ENCODE measurements at regions not wholly inside any gene's neighbourhood (a gene's known extent, or its start where the extent isn't known, plus 50 kb on each side); places are given as distances from the start of the nearest gene placed in this dataset.
A peak's percentile ranks its signal among the peaks of the same experiment; 100 is the strongest.

- no peak for TF ChIP-seq CTCF (conservative IDR thresholded peaks at IDR 0.05; ENCODE audit: low read depth in 2 of 2)
Measured at GRCh38 chr7:12770227-12770975, 83.0 kb downstream of the ARL4A start (continued).

- H3K9me2 ChIP-seq (ENCODE audit: insufficient read depth): 0 out of 2 replicates have a peak, but pooled peaks cover 6% of the 10 kb centered on the region
- peak overlapping the region; percentile 9; the same call in 1 of the 2 replicates for H3K4me3 ChIP-seq
- H3K36me3 ChIP-seq (ENCODE audit: insufficient read depth): no peaks in the 10 kb centered on the region
- H3K27ac ChIP-seq (ENCODE audit: low read depth): peak overlapping the region; percentile 86
- Mint-ChIP-seq H3K4me1 (peaks cover 39% of the 10 kb centered on the region), H3K4me3 (peak overlapping the region; percentile 5; the same call in 1 of the 3 replicates), H3K9me3 (peaks cover 10% of the 10 kb centered on the region; the same call in 2 of the 3 replicates), H3K27ac (peak overlapping the region; percentile 90), H3K27me3 (ENCODE audit: insufficient read depth, low read depth, poor library complexity) (no peaks in the 10 kb centered on the region), H3K36me3 (ENCODE audit: low read depth) (peaks cover 14% of the 10 kb centered on the region; the same call in 2 of the 3 replicates)
- peaks cover 36% of the 10 kb centered on the region for H3K4me1 ChIP-seq (ENCODE audit: insufficient read depth)
- H3F3A ChIP-seq (replicated peaks; ENCODE audit: low read depth): no peaks in the 10 kb centered on the region
- H2AFZ ChIP-seq: no peak overlapping the region
- peak overlapping the region; percentile 23 for H3K4me2 ChIP-seq
- no peaks in the 10 kb centered on the region for H4K20me1 ChIP-seq (replicated peaks; ENCODE audit: insufficient read depth)
- no peaks in the 10 kb centered on the region for H3K27me3 ChIP-seq (ENCODE audit: insufficient read depth)
- DNase-seq (ENCODE audit: low spot score): peak; percentile 39
- ATAC-seq: peak; percentile 34; the same call in 1 of the 3 replicates
- no peaks in the 10 kb centered on the region for H3K79me2 ChIP-seq (replicated peaks; ENCODE audit: insufficient read depth)
- TF ChIP-seq CTCF (conservative IDR thresholded peaks at IDR 0.05; ENCODE audit: low read depth in 2 of 2) (no peak), JUNB (IDR thresholded peaks at IDR 0.05; ENCODE audit: unreplicated experiment) (no peak), EZH2 (IDR thresholded peaks at IDR 0.05; ENCODE audit: low read depth, unreplicated experiment) (no peak), ZNF331 (CRISPR knock-in tag; IDR thresholded peaks at IDR 0.05; ENCODE audit: low read depth) (no peak), NANOG (IDR thresholded peaks at IDR 0.05; ENCODE audit: borderline replicate concordance) (no peak), STAT1 (IDR thresholded peaks at IDR 0.05; ENCODE audit: unreplicated experiment) (no peak), POLR2AphosphoS5 (IDR thresholded peaks at IDR 0.05; ENCODE audit: low read depth) (no peak), CREB1 (CRISPR knock-in tag; IDR thresholded peaks at IDR 0.05; ENCODE audit: low read depth) (no peak), ZNF462 (CRISPR knock-in tag; IDR thresholded peaks at IDR 0.05) (no peak), EZH2phosphoT487 (IDR thresholded peaks at IDR 0.05; ENCODE audit: unreplicated experiment) (no peak)
- TF ChIP-seq, protein P1, sequence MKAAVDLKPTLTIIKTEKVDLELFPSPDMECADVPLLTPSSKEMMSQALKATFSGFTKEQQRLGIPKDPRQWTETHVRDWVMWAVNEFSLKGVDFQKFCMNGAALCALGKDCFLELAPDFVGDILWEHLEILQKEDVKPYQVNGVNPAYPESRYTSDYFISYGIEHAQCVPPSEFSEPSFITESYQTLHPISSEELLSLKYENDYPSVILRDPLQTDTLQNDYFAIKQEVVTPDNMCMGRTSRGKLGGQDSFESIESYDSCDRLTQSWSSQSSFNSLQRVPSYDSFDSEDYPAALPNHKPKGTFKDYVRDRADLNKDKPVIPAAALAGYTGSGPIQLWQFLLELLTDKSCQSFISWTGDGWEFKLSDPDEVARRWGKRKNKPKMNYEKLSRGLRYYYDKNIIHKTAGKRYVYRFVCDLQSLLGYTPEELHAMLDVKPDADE (IDR thresholded peaks at IDR 0.05): no peak
Measured at GRCh38 chr7:12771378-12771877, 84.0 kb downstream of the ARL4A start.

Measured in GM23338 (cell line).